H1 (cell line): ENCODE measurements at regions not wholly inside any gene's neighbourhood (a gene's known extent, or its start where the extent isn't known, plus 50 kb on each side); places are given as distances from the start of the nearest gene placed in this dataset.

ENCODE experiments used
- CREB1 ChIP-seq: IDR thresholded peaks from 2 replicates; pipeline ENCODE4 v1.6.1; 2012; ENCODE audit warnings: inconsistent platforms
- HDAC6 ChIP-seq: IDR thresholded peaks from one replicate; pipeline ENCODE4 v1.7.1; 2012; ENCODE audit warnings: low read depth, mild to moderate bottlenecking, inconsistent platforms, low read length, moderate library complexity
- JUN ChIP-seq: IDR thresholded peaks from 2 replicates; pipeline ENCODE4 v1.6.1; 2011; ENCODE audit warnings: low read depth, mild to moderate bottlenecking, improper control_type of control experiment, low read length
- KDM1A ChIP-seq: fragments of 200-600, 300-600 bp; sonication (generic); IDR thresholded peaks from 2 replicates; pipeline ENCODE4 v1.7.1; 2016; ENCODE audit warnings: mild to moderate bottlenecking, low read length, borderline replicate concordance
- NRF1 ChIP-seq: IDR thresholded peaks from 2 replicates; pipeline ENCODE4 v1.6.1; 2011; ENCODE audit warnings: mild to moderate bottlenecking, low read depth, low read length, improper control_type of control experiment
- PHF8 ChIP-seq: fragments of 200-600 bp; sonication (generic); conservative IDR thresholded peaks from 2 replicates; pipeline ENCODE4 v1.7.1; 2012; ENCODE audit warnings: low read depth, mild to moderate bottlenecking, inconsistent platforms, low read length, moderate library complexity
- POU5F1 ChIP-seq: IDR thresholded peaks from 2 replicates; pipeline ENCODE4 v1.6.1; 2011; ENCODE audit warnings: low read depth, mild to moderate bottlenecking, low read length, moderate library complexity
- SAP30 ChIP-seq: fragments of 300-600 bp; sonication (generic); IDR thresholded peaks from 2 replicates; pipeline ENCODE4 v1.7.1; 2012; ENCODE audit warnings: low read length, moderate library complexity, mild to moderate bottlenecking, inconsistent platforms; ENCODE audit not compliant: insufficient read depth, insufficient replicate concordance
- TF ChIP-seq, protein P1 (sequence below): fragments of 300-600 bp; sonication (generic); IDR thresholded peaks from 2 replicates; pipeline ENCODE4 v1.7.1; 2012; ENCODE audit warnings: low read length, moderate library complexity, mild to moderate bottlenecking, inconsistent platforms; ENCODE audit not compliant: insufficient replicate concordance
- TF ChIP-seq, protein P2 (sequence below): IDR thresholded peaks from 2 replicates; pipeline ENCODE4 v1.6.1; 2012; ENCODE audit warnings: inconsistent platforms
- TF ChIP-seq, protein P3 (sequence below): IDR thresholded peaks from 2 replicates; pipeline ENCODE4 v1.6.1; 2011; ENCODE audit warnings: low read length, improper control_type of control experiment

- TF ChIP-seq, protein P1, sequence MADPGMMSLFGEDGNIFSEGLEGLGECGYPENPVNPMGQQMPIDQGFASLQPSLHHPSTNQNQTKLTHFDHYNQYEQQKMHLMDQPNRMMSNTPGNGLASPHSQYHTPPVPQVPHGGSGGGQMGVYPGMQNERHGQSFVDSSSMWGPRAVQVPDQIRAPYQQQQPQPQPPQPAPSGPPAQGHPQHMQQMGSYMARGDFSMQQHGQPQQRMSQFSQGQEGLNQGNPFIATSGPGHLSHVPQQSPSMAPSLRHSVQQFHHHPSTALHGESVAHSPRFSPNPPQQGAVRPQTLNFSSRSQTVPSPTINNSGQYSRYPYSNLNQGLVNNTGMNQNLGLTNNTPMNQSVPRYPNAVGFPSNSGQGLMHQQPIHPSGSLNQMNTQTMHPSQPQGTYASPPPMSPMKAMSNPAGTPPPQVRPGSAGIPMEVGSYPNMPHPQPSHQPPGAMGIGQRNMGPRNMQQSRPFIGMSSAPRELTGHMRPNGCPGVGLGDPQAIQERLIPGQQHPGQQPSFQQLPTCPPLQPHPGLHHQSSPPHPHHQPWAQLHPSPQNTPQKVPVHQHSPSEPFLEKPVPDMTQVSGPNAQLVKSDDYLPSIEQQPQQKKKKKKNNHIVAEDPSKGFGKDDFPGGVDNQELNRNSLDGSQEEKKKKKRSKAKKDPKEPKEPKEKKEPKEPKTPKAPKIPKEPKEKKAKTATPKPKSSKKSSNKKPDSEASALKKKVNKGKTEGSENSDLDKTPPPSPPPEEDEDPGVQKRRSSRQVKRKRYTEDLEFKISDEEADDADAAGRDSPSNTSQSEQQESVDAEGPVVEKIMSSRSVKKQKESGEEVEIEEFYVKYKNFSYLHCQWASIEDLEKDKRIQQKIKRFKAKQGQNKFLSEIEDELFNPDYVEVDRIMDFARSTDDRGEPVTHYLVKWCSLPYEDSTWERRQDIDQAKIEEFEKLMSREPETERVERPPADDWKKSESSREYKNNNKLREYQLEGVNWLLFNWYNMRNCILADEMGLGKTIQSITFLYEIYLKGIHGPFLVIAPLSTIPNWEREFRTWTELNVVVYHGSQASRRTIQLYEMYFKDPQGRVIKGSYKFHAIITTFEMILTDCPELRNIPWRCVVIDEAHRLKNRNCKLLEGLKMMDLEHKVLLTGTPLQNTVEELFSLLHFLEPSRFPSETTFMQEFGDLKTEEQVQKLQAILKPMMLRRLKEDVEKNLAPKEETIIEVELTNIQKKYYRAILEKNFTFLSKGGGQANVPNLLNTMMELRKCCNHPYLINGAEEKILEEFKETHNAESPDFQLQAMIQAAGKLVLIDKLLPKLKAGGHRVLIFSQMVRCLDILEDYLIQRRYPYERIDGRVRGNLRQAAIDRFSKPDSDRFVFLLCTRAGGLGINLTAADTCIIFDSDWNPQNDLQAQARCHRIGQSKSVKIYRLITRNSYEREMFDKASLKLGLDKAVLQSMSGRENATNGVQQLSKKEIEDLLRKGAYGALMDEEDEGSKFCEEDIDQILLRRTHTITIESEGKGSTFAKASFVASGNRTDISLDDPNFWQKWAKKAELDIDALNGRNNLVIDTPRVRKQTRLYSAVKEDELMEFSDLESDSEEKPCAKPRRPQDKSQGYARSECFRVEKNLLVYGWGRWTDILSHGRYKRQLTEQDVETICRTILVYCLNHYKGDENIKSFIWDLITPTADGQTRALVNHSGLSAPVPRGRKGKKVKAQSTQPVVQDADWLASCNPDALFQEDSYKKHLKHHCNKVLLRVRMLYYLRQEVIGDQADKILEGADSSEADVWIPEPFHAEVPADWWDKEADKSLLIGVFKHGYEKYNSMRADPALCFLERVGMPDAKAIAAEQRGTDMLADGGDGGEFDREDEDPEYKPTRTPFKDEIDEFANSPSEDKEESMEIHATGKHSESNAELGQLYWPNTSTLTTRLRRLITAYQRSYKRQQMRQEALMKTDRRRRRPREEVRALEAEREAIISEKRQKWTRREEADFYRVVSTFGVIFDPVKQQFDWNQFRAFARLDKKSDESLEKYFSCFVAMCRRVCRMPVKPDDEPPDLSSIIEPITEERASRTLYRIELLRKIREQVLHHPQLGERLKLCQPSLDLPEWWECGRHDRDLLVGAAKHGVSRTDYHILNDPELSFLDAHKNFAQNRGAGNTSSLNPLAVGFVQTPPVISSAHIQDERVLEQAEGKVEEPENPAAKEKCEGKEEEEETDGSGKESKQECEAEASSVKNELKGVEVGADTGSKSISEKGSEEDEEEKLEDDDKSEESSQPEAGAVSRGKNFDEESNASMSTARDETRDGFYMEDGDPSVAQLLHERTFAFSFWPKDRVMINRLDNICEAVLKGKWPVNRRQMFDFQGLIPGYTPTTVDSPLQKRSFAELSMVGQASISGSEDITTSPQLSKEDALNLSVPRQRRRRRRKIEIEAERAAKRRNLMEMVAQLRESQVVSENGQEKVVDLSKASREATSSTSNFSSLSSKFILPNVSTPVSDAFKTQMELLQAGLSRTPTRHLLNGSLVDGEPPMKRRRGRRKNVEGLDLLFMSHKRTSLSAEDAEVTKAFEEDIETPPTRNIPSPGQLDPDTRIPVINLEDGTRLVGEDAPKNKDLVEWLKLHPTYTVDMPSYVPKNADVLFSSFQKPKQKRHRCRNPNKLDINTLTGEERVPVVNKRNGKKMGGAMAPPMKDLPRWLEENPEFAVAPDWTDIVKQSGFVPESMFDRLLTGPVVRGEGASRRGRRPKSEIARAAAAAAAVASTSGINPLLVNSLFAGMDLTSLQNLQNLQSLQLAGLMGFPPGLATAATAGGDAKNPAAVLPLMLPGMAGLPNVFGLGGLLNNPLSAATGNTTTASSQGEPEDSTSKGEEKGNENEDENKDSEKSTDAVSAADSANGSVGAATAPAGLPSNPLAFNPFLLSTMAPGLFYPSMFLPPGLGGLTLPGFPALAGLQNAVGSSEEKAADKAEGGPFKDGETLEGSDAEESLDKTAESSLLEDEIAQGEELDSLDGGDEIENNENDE: no peak
- no peak for TF ChIP-seq NRF1
- TF ChIP-seq CREB1: no peak
- TF ChIP-seq, protein P2, sequence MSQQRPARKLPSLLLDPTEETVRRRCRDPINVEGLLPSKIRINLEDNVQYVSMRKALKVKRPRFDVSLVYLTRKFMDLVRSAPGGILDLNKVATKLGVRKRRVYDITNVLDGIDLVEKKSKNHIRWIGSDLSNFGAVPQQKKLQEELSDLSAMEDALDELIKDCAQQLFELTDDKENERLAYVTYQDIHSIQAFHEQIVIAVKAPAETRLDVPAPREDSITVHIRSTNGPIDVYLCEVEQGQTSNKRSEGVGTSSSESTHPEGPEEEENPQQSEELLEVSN: no peak
- no peak for TF ChIP-seq JUN
- no peak for TF ChIP-seq POU5F1
- no peak for TF ChIP-seq KDM1A
- TF ChIP-seq SAP30: no peak
- no peak for TF ChIP-seq PHF8
- TF ChIP-seq, protein P3, sequence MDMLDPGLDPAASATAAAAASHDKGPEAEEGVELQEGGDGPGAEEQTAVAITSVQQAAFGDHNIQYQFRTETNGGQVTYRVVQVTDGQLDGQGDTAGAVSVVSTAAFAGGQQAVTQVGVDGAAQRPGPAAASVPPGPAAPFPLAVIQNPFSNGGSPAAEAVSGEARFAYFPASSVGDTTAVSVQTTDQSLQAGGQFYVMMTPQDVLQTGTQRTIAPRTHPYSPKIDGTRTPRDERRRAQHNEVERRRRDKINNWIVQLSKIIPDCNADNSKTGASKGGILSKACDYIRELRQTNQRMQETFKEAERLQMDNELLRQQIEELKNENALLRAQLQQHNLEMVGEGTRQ: no peak
- TF ChIP-seq HDAC6: no peak
Measured at GRCh38 chr3:64463981-64464380, 223.8 kb downstream of the ADAMTS9 start (continued).
